Trophoblast cell (in vitro differentiated cells and primary cell): ENCODE measurements at regions not wholly inside any gene's neighbourhood (a gene's known extent, or its start where the extent isn't known, plus 50 kb on each side); places are given as distances from the start of the nearest gene placed in this dataset.
A peak's percentile ranks its signal among the peaks of the same experiment; 100 is the strongest.

Experiments used
- DNase-seq, 2 donors: peaks; one replicate each; pipeline ENCODE4 v3.0.0-alpha.2; 2016
- H2AFZ ChIP-seq: 2 replicates; pipeline ENCODE4 v1.6.1; 2013; ENCODE audit warnings: low read length, moderate library complexity, mild to moderate bottlenecking; ENCODE audit not compliant: insufficient read depth, poor library complexity
- H2AK5ac ChIP-seq: 2 replicates; pipeline ENCODE4 v1.6.1; 2013; ENCODE audit warnings: mild to moderate bottlenecking, low read length
- H2BK120ac ChIP-seq: 2 replicates; pipeline ENCODE4 v1.6.1; 2013; ENCODE audit warnings: low read length, mild to moderate bottlenecking, moderate library complexity; ENCODE audit not compliant: insufficient read depth, poor library complexity
- H2BK12ac ChIP-seq: 2 replicates; pipeline ENCODE4 v1.6.1; 2013; ENCODE audit warnings: mild to moderate bottlenecking, low read length, moderate library complexity
- H2BK5ac ChIP-seq: 2 replicates; pipeline ENCODE4 v1.6.1; 2013; ENCODE audit warnings: low read length, low read depth, moderate library complexity, mild to moderate bottlenecking; ENCODE audit not compliant: poor library complexity
- H3K14ac ChIP-seq: 2 replicates; pipeline ENCODE4 v1.6.1; 2013; ENCODE audit warnings: mild to moderate bottlenecking, low read length
- H3K18ac ChIP-seq: 2 replicates; pipeline ENCODE4 v1.6.1; 2013; ENCODE audit warnings: mild to moderate bottlenecking, low read length
- H3K23ac ChIP-seq: 2 replicates; pipeline ENCODE4 v1.6.1; 2013; ENCODE audit warnings: low read length
- H3K27ac ChIP-seq: 2 replicates; pipeline ENCODE4 v1.5.1; 2013; ENCODE audit warnings: low read depth, mild to moderate bottlenecking, inconsistent platforms, low read length, moderate library complexity
- H3K27me3 ChIP-seq: 2 replicates; pipeline ENCODE4 v1.6.1; 2013; ENCODE audit warnings: inconsistent platforms, mild to moderate bottlenecking, low read length, moderate library complexity; ENCODE audit not compliant: insufficient read depth
- H3K36me3 ChIP-seq, 2 experiments: 1 replicate in 1 of 2; 2 replicates in 1 of 2; pipeline ENCODE4 v1.6.1; 2013; ENCODE audit warnings: low read length in 2 of 2, mild to moderate bottlenecking in 2 of 2, moderate library complexity in 1 of 2; ENCODE audit not compliant: insufficient read depth in 2 of 2, control insufficient read depth in 1 of 2
- H3K4ac ChIP-seq: 2 replicates; pipeline ENCODE4 v1.6.1; 2013; ENCODE audit warnings: low read depth, mild to moderate bottlenecking, low read length, moderate library complexity
- H3K4me1 ChIP-seq, 2 experiments: 1 replicate in 1 of 2; 2 replicates in 1 of 2; pipeline ENCODE4 v1.6.1; 2013; ENCODE audit warnings: low read length in 2 of 2, mild to moderate bottlenecking in 2 of 2, moderate library complexity in 1 of 2; ENCODE audit not compliant: insufficient read depth in 2 of 2, control insufficient read depth in 1 of 2
- H3K4me2 ChIP-seq: 2 replicates; pipeline ENCODE4 v1.6.1; 2013; ENCODE audit warnings: inconsistent platforms, mild to moderate bottlenecking, low read length, moderate library complexity
- H3K4me3 ChIP-seq: 2 replicates; pipeline ENCODE4 v1.5.1; 2013; ENCODE audit warnings: mild to moderate bottlenecking, low read depth, low read length, inconsistent platforms
- H3K79me1 ChIP-seq: one replicate; pipeline ENCODE4 v1.6.1; 2013; ENCODE audit warnings: low read length
- H3K79me2 ChIP-seq: 2 replicates; pipeline ENCODE4 v1.6.1; 2013; ENCODE audit warnings: low read length, mild to moderate bottlenecking; ENCODE audit not compliant: control insufficient read depth, insufficient read depth, poor library complexity
- H3K9ac ChIP-seq: 2 replicates; pipeline ENCODE4 v1.6.1; 2013; ENCODE audit warnings: mild to moderate bottlenecking, low read length
- H3K9me3 ChIP-seq: 2 replicates; pipeline ENCODE4 v1.6.1; 2013; ENCODE audit warnings: low read depth, mild to moderate bottlenecking, control low read depth, inconsistent platforms, low read length; ENCODE audit not compliant: insufficient read depth
- H4K12ac ChIP-seq: 2 replicates; pipeline ENCODE4 v1.6.1; 2013; ENCODE audit warnings: low read depth, mild to moderate bottlenecking, low read length, moderate library complexity
- H4K8ac ChIP-seq: 2 replicates; pipeline ENCODE4 v1.6.1; 2013; ENCODE audit warnings: low read depth, mild to moderate bottlenecking, low read length, moderate library complexity
- H4K91ac ChIP-seq: one replicate; pipeline ENCODE4 v1.6.1; 2013; ENCODE audit warnings: low read depth, mild to moderate bottlenecking, low read length, moderate library complexity
- WGBS: extraction: QIAGEN DNeasy Blood & Tissue Kit; methylation state at CpG from one replicate; pipeline ENCODE4 v1.1.7; 2013; ENCODE audit warnings: missing lambda C conversion rate; ENCODE audit not compliant: insufficient read length, insufficient coverage; ENCODE audit errors: extremely low coverage; 5-methylcytosine and 5-hydroxymethylcytosine counted together

GRCh38 chr6:140846503-140847261, 1286.0 kb upstream of the GJE1 start:
- no peak overlapping the region for H4K91ac ChIP-seq

GRCh38 chr6:140845701-140846100, 1287.0 kb upstream of the GJE1 start:
- Histone ChIP-seq H3K18ac (no peak overlapping the region), H3K36me3 (no peaks in the 10 kb centered on the region), H3K9me3 (no peaks in the 10 kb centered on the region), H2AFZ (no peak overlapping the region), H3K4me1 (peaks cover 2 to 3% of the 10 kb centered on the region in 2 experiments), H2BK120ac (no peak overlapping the region), H3K27ac (no peak overlapping the region), H3K79me1 (no peaks in the 10 kb centered on the region), H3K14ac (no peak overlapping the region), H2BK5ac (no peak overlapping the region), H2BK12ac (no peak overlapping the region), H2AK5ac (no peak overlapping the region), H4K12ac (no peak overlapping the region), H3K4ac (no peak overlapping the region), H4K8ac (no peak overlapping the region), H3K79me2 (no peaks in the 10 kb centered on the region), H3K9ac (no peak overlapping the region), H3K4me3 (no peak overlapping the region), H3K23ac (no peak overlapping the region), H3K4me2 (no peak overlapping the region), H4K91ac (no peak overlapping the region), H3K27me3 (no peaks in the 10 kb centered on the region)
- DNase-seq, result peak in 1 of 2 donors; percentile 29
- WGBS, result no CpG with 5 or more reads among the region's 1 CpG

More at GRCh38 chr6:140846503-140847261, 1286.0 kb upstream of the GJE1 start:
- H3K27me3 ChIP-seq, result no peaks in the 10 kb centered on the region
- H2AFZ ChIP-seq, result no peak overlapping the region
- no peaks in the 10 kb centered on the region for H3K79me2 ChIP-seq
- DNase-seq, result no peak
- H3K23ac ChIP-seq, result no peak overlapping the region
- H3K18ac ChIP-seq, result no peak overlapping the region
- H3K27ac ChIP-seq, result no peak overlapping the region
- H3K4me3 ChIP-seq, result no peak overlapping the region
- H3K4me2 ChIP-seq, result no peak overlapping the region
- H2BK120ac ChIP-seq, result no peak overlapping the region
- H3K14ac ChIP-seq, result no peak overlapping the region
- H2BK5ac ChIP-seq, result no peak overlapping the region
- H4K12ac ChIP-seq, result no peak overlapping the region
- H3K36me3 ChIP-seq, result no peaks in the 10 kb centered on the region
- no CpG with 5 or more reads among the region's 3 CpGs for WGBS
- H3K4me1 ChIP-seq, result peaks cover 2 to 3% of the 10 kb centered on the region in 2 experiments
- H4K8ac ChIP-seq, result no peak overlapping the region
- no peaks in the 10 kb centered on the region for H3K9me3 ChIP-seq
- H3K4ac ChIP-seq, result no peak overlapping the region
- H3K79me1 ChIP-seq, result no peaks in the 10 kb centered on the region
- H2AK5ac ChIP-seq, result no peak overlapping the region
- peak overlapping the region; percentile 6 for H2BK12ac ChIP-seq
- H3K9ac ChIP-seq, result no peak overlapping the region

GRCh38 chr6:140844167-140844566, 1288.6 kb upstream of the GJE1 start:
- Histone ChIP-seq H3K14ac (no peak overlapping the region), H3K4ac (no peak overlapping the region), H3K18ac (no peak overlapping the region), H2BK120ac (no peak overlapping the region), H3K79me1 (no peaks in the 10 kb centered on the region), H3K36me3 (no peaks in the 10 kb centered on the region), H3K9ac (no peak overlapping the region), H2BK5ac (no peak overlapping the region), H3K4me2 (no peak overlapping the region), H3K23ac (no peak overlapping the region), H3K27me3 (no peaks in the 10 kb centered on the region), H4K8ac (no peak overlapping the region), H2AFZ (no peak overlapping the region), H4K91ac (no peak overlapping the region), H2AK5ac (no peak overlapping the region), H3K27ac (no peak overlapping the region), H3K4me1 (peaks cover 2 to 3% of the 10 kb centered on the region in 2 experiments), H4K12ac (no peak overlapping the region), H3K9me3 (no peaks in the 10 kb centered on the region), H3K79me2 (no peaks in the 10 kb centered on the region), H2BK12ac (no peak overlapping the region), H3K4me3 (no peak overlapping the region)
- WGBS, result no CpG with 5 or more reads among the region's 3 CpGs
- no peak for DNase-seq

GRCh38 chr6:140833408-140833807, 1299.3 kb upstream of the GJE1 start:
- no peak overlapping the region for H2AK5ac ChIP-seq
- no peak overlapping the region for H3K27ac ChIP-seq
- no peak overlapping the region for H3K4me3 ChIP-seq
- H3K9ac ChIP-seq, result no peak overlapping the region
- no peak overlapping the region for H2BK5ac ChIP-seq
- no peak for DNase-seq
- H3K23ac ChIP-seq, result no peak overlapping the region
- H3K36me3 ChIP-seq, result no peaks in the 10 kb centered on the region
- H3K27me3 ChIP-seq, result no peaks in the 10 kb centered on the region
- H3K9me3 ChIP-seq, result no peaks in the 10 kb centered on the region
- no peak overlapping the region for H3K18ac ChIP-seq
- H2BK12ac ChIP-seq, result no peak overlapping the region
- no peaks in the 10 kb centered on the region for H3K79me2 ChIP-seq
- no peak overlapping the region for H2BK120ac ChIP-seq
- H4K91ac ChIP-seq, result no peak overlapping the region
- no peak overlapping the region for H2AFZ ChIP-seq
- H4K12ac ChIP-seq, result no peak overlapping the region
- no CpG with 5 or more reads among the region's 1 CpG for WGBS
- no peak overlapping the region for H3K4ac ChIP-seq
- H3K4me1 ChIP-seq, result no peaks in the 10 kb centered on the region
- no peak overlapping the region for H3K14ac ChIP-seq
- H3K4me2 ChIP-seq, result no peak overlapping the region
- H3K79me1 ChIP-seq, result no peaks in the 10 kb centered on the region
- no peak overlapping the region for H4K8ac ChIP-seq
